Right atrium auricular region (tissue), 2 donors: ENCODE measurements at regions not wholly inside any gene's neighbourhood (a gene's known extent, or its start where the extent isn't known, plus 50 kb on each side); places are given as distances from the start of the nearest gene placed in this dataset.
"Not testable (repeated sequence)": the region's sequence is repeated elsewhere in the genome, so short reads cannot be mapped to it uniquely, and the experiment has no call there.

Experiments
- DNase-seq: peaks from one replicate; pipeline ENCODE4 v3.0.0-alpha.2; 2019; ENCODE audit warnings: low spot score
- H3K27ac ChIP-seq, 2 donors: fragments of 200-600 bp; sonication (generic); 1 replicate in 1 of 2; 2 replicates in 1 of 2; pipeline ENCODE4 v1.5.1; 2016 to 2019
- H3K27me3 ChIP-seq, 2 donors: fragments of 200-600 bp; sonication (generic); one replicate each; pipeline versions ENCODE4 v1.5.1 to v1.6.0; 2017 to 2019
- H3K36me3 ChIP-seq: fragments of 200-600 bp; sonication (generic); one replicate; pipeline ENCODE4 v1.5.1; 2016
- H3K4me1 ChIP-seq, 2 donors: fragments of 200-600 bp; sonication (generic); one replicate each; pipeline versions ENCODE4 v1.5.1 to v1.6.0; 2017 to 2019
- H3K4me3 ChIP-seq, 2 donors: fragments of 200-600 bp; sonication (generic); 1 replicate in 1 of 2; 2 replicates in 1 of 2; pipeline ENCODE4 v1.5.1; 2017 to 2019; ENCODE audit warnings: mild to moderate bottlenecking in 1 of 2, moderate library complexity in 1 of 2
- H3K9me3 ChIP-seq, 2 donors: fragments of 200-600 bp; sonication (generic); one replicate each; pipeline ENCODE4 v1.5.1; 2019
- CTCF ChIP-seq, 2 donors: fragments of 200-600 bp; sonication (generic); IDR thresholded peaks; one replicate each; pipeline ENCODE4 v1.5.1; 2019; ENCODE audit warnings: antibody characterized with exemption in 2 of 2

- H3K4me1 ChIP-seq, H3K9me3 ChIP-seq, H3K27me3 ChIP-seq, H3K27ac ChIP-seq, H3K4me3 ChIP-seq, H3K36me3 ChIP-seq, DNase-seq: not testable (repeated sequence)
Measured at GRCh38 chr21:9037588-9038544, 1483.5 kb upstream of the TPTE start.

- not testable (repeated sequence) for H3K27ac ChIP-seq, H3K36me3 ChIP-seq, H3K4me3 ChIP-seq, H3K4me1 ChIP-seq, H3K9me3 ChIP-seq, H3K27me3 ChIP-seq, DNase-seq
Measured at GRCh38 chr21:9039520-9040365, 1481.6 kb upstream of the TPTE start.

- not testable (repeated sequence) for H3K9me3 ChIP-seq, H3K27me3 ChIP-seq, H3K4me3 ChIP-seq, H3K36me3 ChIP-seq, H3K4me1 ChIP-seq, DNase-seq, H3K27ac ChIP-seq
Measured at GRCh38 chr21:9040406-9040805, 1481.0 kb upstream of the TPTE start.

- not testable (repeated sequence) for H3K27ac ChIP-seq, H3K4me1 ChIP-seq, H3K36me3 ChIP-seq, H3K4me3 ChIP-seq, H3K27me3 ChIP-seq, DNase-seq, H3K9me3 ChIP-seq
Measured at GRCh38 chr21:9041175-9041948, 1480.0 kb upstream of the TPTE start.

- DNase-seq, H3K27me3 ChIP-seq, H3K27ac ChIP-seq, H3K36me3 ChIP-seq, H3K4me3 ChIP-seq, H3K4me1 ChIP-seq, H3K9me3 ChIP-seq: not testable (repeated sequence)
Measured at GRCh38 chr21:9043089-9043488, 1478.3 kb upstream of the TPTE start.

- H3K4me3 ChIP-seq, H3K36me3 ChIP-seq, H3K9me3 ChIP-seq, DNase-seq, H3K4me1 ChIP-seq, H3K27ac ChIP-seq, H3K27me3 ChIP-seq: not testable (repeated sequence)
Measured at GRCh38 chr21:9046870-9047269, 1474.5 kb upstream of the TPTE start.

GRCh38 chr21:9067515-9067914 lies 1453.9 kb upstream of the TPTE start:
- DNase-seq: not testable (repeated sequence)

GRCh38 chr21:9068622-9069021 lies 1452.8 kb upstream of the TPTE start:
- not testable (repeated sequence) for H3K27ac ChIP-seq, H3K4me1 ChIP-seq, DNase-seq, H3K27me3 ChIP-seq, H3K4me3 ChIP-seq, H3K9me3 ChIP-seq, H3K36me3 ChIP-seq

More at GRCh38 chr21:9067515-9067914, 1453.9 kb upstream of the TPTE start:
- H3K4me1 ChIP-seq, H3K9me3 ChIP-seq, H3K4me3 ChIP-seq, H3K27ac ChIP-seq, H3K27me3 ChIP-seq, H3K36me3 ChIP-seq: not testable (repeated sequence)

- DNase-seq: peak; percentile 57
- H3K27me3 ChIP-seq, H3K36me3 ChIP-seq, H3K4me1 ChIP-seq, H3K4me3 ChIP-seq, H3K27ac ChIP-seq, H3K9me3 ChIP-seq: not testable (repeated sequence)
- peak; percentile 17 to 27 for TF ChIP-seq CTCF (IDR thresholded peaks at IDR 0.05)
Measured at GRCh38 chr21:9070703-9071102, 1450.7 kb upstream of the TPTE start.

- H3K4me3 ChIP-seq, H3K4me1 ChIP-seq, H3K27me3 ChIP-seq, H3K9me3 ChIP-seq, H3K27ac ChIP-seq, DNase-seq, H3K36me3 ChIP-seq: not testable (repeated sequence)
Measured at GRCh38 chr21:9073010-9073409, 1448.4 kb upstream of the TPTE start.

- not testable (repeated sequence) for H3K27me3 ChIP-seq, H3K9me3 ChIP-seq, H3K27ac ChIP-seq, H3K4me3 ChIP-seq, H3K4me1 ChIP-seq, H3K36me3 ChIP-seq, DNase-seq
Measured at GRCh38 chr21:9074772-9075171, 1446.6 kb upstream of the TPTE start.

- H3K4me3 ChIP-seq, H3K27me3 ChIP-seq, H3K9me3 ChIP-seq, DNase-seq, H3K36me3 ChIP-seq, H3K4me1 ChIP-seq, H3K27ac ChIP-seq: not testable (repeated sequence)
Measured at GRCh38 chr21:9083091-9083826, 1438.1 kb upstream of the TPTE start.

GRCh38 chr21:9086299-9086698 lies 1435.1 kb upstream of the TPTE start:
- H3K27me3 ChIP-seq, H3K9me3 ChIP-seq, H3K36me3 ChIP-seq, H3K4me3 ChIP-seq, H3K4me1 ChIP-seq, H3K27ac ChIP-seq, DNase-seq: not testable (repeated sequence)
